NCI-H2171 treated with DMSO at 0.1 percent for 48 hours (cell line): ENCODE measurements at regions not wholly inside any gene's neighbourhood (a gene's known extent, or its start where the extent isn't known, plus 50 kb on each side); places are given as distances from the start of the nearest gene placed in this dataset.
"Not testable (repeated sequence)": the region's sequence is repeated elsewhere in the genome, so short reads cannot be mapped to it uniquely, and the experiment has no call there.

ENCODE experiments used
- DNase-seq: peaks from one replicate; lab custom pipeline; 2025; lab: John Stamatoyannopoulos, UW

- no peak for DNase-seq
These were observed 1490.0 kb upstream of the GBE1 start for GRCh38 chr3:83251490-83251889.

GRCh38 chr3:83250613-83251012 is 1489.2 kb upstream of the GBE1 start:
- no peak for DNase-seq

- no peak for DNase-seq
These were observed 1487.0 kb upstream of the GBE1 start for GRCh38 chr3:83248454-83248853.

GRCh38 chr3:83235180-83235814 is 1473.9 kb upstream of the GBE1 start:
- no peak for DNase-seq

- DNase-seq: no peak
These were observed 1472.3 kb upstream of the GBE1 start for GRCh38 chr3:83233715-83234114.

GRCh38 chr3:83230841-83231240 is 1469.4 kb upstream of the GBE1 start:
- DNase-seq: peak; percentile 25

GRCh38 chr3:83230376-83230775 is 1468.9 kb upstream of the GBE1 start:
- DNase-seq: no peak

GRCh38 chr3:83226751-83227150 is 1465.3 kb upstream of the GBE1 start:
- no peak for DNase-seq

GRCh38 chr3:83224101-83224868 is 1462.8 kb upstream of the GBE1 start:
- peak; percentile 3 for DNase-seq

- no peak for DNase-seq
These were observed 1457.1 kb upstream of the GBE1 start for GRCh38 chr3:83218383-83219200.

GRCh38 chr3:83217595-83218118 is 1456.2 kb upstream of the GBE1 start:
- DNase-seq: not testable (repeated sequence)

- no peak for DNase-seq
These were observed 1455.6 kb upstream of the GBE1 start for GRCh38 chr3:83216919-83217594.

GRCh38 chr3:83195243-83195642 is 1433.8 kb upstream of the GBE1 start:
- DNase-seq: no peak

- no peak for DNase-seq
These were observed 1432.1 kb upstream of the GBE1 start for GRCh38 chr3:83193526-83193925.

- DNase-seq: no peak
These were observed 1428.2 kb upstream of the GBE1 start for GRCh38 chr3:83189634-83190033.

GRCh38 chr3:83169473-83169872 is 1408.0 kb upstream of the GBE1 start:
- DNase-seq: no peak

- no peak for DNase-seq
These were observed 1389.5 kb upstream of the GBE1 start for GRCh38 chr3:83150896-83151295.

GRCh38 chr3:83140983-83141382 is 1379.5 kb upstream of the GBE1 start:
- no peak for DNase-seq

- DNase-seq: no peak
These were observed 1369.8 kb upstream of the GBE1 start for GRCh38 chr3:83131236-83131635.

- no peak for DNase-seq
These were observed 1361.4 kb upstream of the GBE1 start for GRCh38 chr3:83122774-83123350.

- no peak for DNase-seq
These were observed 1331.8 kb upstream of the GBE1 start for GRCh38 chr3:83093222-83093572.
